ENCODE measurements at regions not wholly inside any gene's neighbourhood (a gene's known extent, or its start where the extent isn't known, plus 50 kb on each side); places are given as distances from the start of the nearest gene placed in this dataset.

GRCh38 chr13:27679896-27680295, 58.2 kb downstream of the POLR1D start:
- DNase-seq (ENCODE audit: low read depth, low spot score) = no peak

More at GRCh38 chr13:27679896-27680295, 58.2 kb downstream of the POLR1D start:
- Histone ChIP-seq H3K9me3 (replicated peaks; ENCODE audit: control insufficient read depth, insufficient read depth, low read length) (no peaks in the 10 kb centered on the region), H4K20me1 (replicated peaks; ENCODE audit: control insufficient read depth, extremely low read depth, insufficient read depth, low read length) (no peaks in the 10 kb centered on the region), H3K9me1 (replicated peaks; ENCODE audit: control insufficient read depth, extremely low read depth, insufficient read depth, low read length) (no peaks in the 10 kb centered on the region), H3K79me2 (ENCODE audit: control insufficient read depth, insufficient read depth, low read length) (no peaks in the 10 kb centered on the region), H3K36me3 (ENCODE audit: control insufficient read depth in 2 of 2, extremely low read depth in 1 of 2, insufficient read depth in 2 of 2, low read length in 2 of 2) (no peaks in the 10 kb centered on the region), H3K27ac (ENCODE audit: insufficient read depth, low read depth, low read length) (no peak overlapping the region), H3K27me3 (ENCODE audit: control insufficient read depth in 2 of 2, insufficient read depth in 2 of 2, low read length in 2 of 2) (peaks cover 3 to 10% of the 10 kb centered on the region in 2 experiments), H3K4me1 (ENCODE audit: control insufficient read depth, extremely low read depth, insufficient read depth, low read length) (no peaks in the 10 kb centered on the region), H2AFZ (ENCODE audit: low read depth, low read length) (no peak overlapping the region), H3K9ac (replicated peaks; ENCODE audit: extremely low read depth, insufficient read depth, low read length) (no peak overlapping the region), H3K4me2 (ENCODE audit: insufficient read depth, low read length) (no peak overlapping the region), H3K4me3 (replicated peaks in 1 of 3; ENCODE audit: insufficient read depth in 1 of 3, low read depth in 1 of 3, low read length in 3 of 3) (no peak overlapping the region)
- intact Hi-C loops (cut with micrococcal nuclease) (no loop called here), dilution Hi-C loops (cut with MboI; ENCODE audit: extremely low pct_ligation_motif_present, low sequenced_read_pairs) (no loop called here)
- no peak for FAIRE-seq
- TF ChIP-seq FOS (IDR thresholded peaks at IDR 0.05; ENCODE audit: borderline replicate concordance, insufficient read depth, low read length) = no peak
- TF ChIP-seq GATA2 (IDR thresholded peaks at IDR 0.05; ENCODE audit: insufficient read depth, insufficient read length, low read depth, low read length) = no peak
- TF ChIP-seq CTCF (IDR thresholded peaks at IDR 0.05; ENCODE audit: extremely low read depth in 1 of 2, insufficient read depth in 1 of 2, low read depth in 1 of 2, low read length in 2 of 2) = no peak
- no peak for TF ChIP-seq EZH2 (IDR thresholded peaks at IDR 0.05; ENCODE audit: borderline replicate concordance, low read depth, low read length, severe bottlenecking)
- no peak for TF ChIP-seq MAX (IDR thresholded peaks at IDR 0.05; ENCODE audit: insufficient read depth, insufficient read length)
- TF ChIP-seq MYC (IDR thresholded peaks at IDR 0.05; ENCODE audit: low read depth, low read length) = no peak
- no peak for TF ChIP-seq JUN (IDR thresholded peaks at IDR 0.05; ENCODE audit: borderline replicate concordance, insufficient read depth, insufficient read length, low read depth)
- no peak for TF ChIP-seq POLR2A (IDR thresholded peaks at IDR 0.05; ENCODE audit: low read depth, low read length)
- ChIA-PET POLR2A (no interaction called here), CTCF (interaction anchor here (1.0 kb wide), 1 partner anchor 9 kb away, joined by 3 read pairs; no protein-coding TSS in a partner anchor)
- no TSS peak for BruUV-seq (replicated peaks)

Measured in endothelial cell of umbilical vein (primary cell).